GM12874 (cell line): ENCODE measurements at regions not wholly inside any gene's neighbourhood (a gene's known extent, or its start where the extent isn't known, plus 50 kb on each side); places are given as distances from the start of the nearest gene placed in this dataset.

Experiments
- CTCF ChIP-seq: IDR thresholded peaks from 2 replicates; pipeline ENCODE4 v1.5.1; 2011; ENCODE audit warnings: low read depth, mild to moderate bottlenecking, control low read depth, low read length, moderate library complexity; ENCODE audit not compliant: insufficient read depth

GRCh38 chr2:161045726-161046125 is 114.5 kb upstream of the TANK start:
- TF ChIP-seq CTCF: no peak

GRCh38 chr2:161046876-161047275 is 113.4 kb upstream of the TANK start:
- no peak for TF ChIP-seq CTCF

- TF ChIP-seq CTCF: no peak
Measured at GRCh38 chr2:161048317-161048716, 111.9 kb upstream of the TANK start.

- no peak for TF ChIP-seq CTCF
Measured at GRCh38 chr2:161049559-161049958, 110.7 kb upstream of the TANK start.

- TF ChIP-seq CTCF: no peak
Measured at GRCh38 chr2:161052214-161052613, 108.0 kb upstream of the TANK start.

- no peak for TF ChIP-seq CTCF
Measured at GRCh38 chr2:161055289-161055688, 104.9 kb upstream of the TANK start.

- TF ChIP-seq CTCF: no peak
Measured at GRCh38 chr2:161059388-161059787, 100.8 kb upstream of the TANK start.

- TF ChIP-seq CTCF: no peak
Measured at GRCh38 chr2:161061786-161062185, 98.4 kb upstream of the TANK start.
